Hepatocyte (in vitro differentiated cells): ENCODE measurements at regions not wholly inside any gene's neighbourhood (a gene's known extent, or its start where the extent isn't known, plus 50 kb on each side); places are given as distances from the start of the nearest gene placed in this dataset.

Source experiments
- DNase-seq: peaks from one replicate; pipeline ENCODE4 v3.0.0-alpha.2; 2016; ENCODE audit warnings: low spot score
- H2AFZ ChIP-seq: fragments of 200-600 bp; sonication (generic); 2 replicates; pipeline ENCODE4 v1.6.0; 2016; ENCODE audit warnings: antibody characterized with exemption, mild to moderate bottlenecking
- H3K27ac ChIP-seq: fragments of 200-600 bp; sonication (generic); 2 replicates; pipeline ENCODE4 v1.5.1; 2016; ENCODE audit warnings: mild to moderate bottlenecking
- H3K27me3 ChIP-seq: fragments of 200-600 bp; sonication (generic); 2 replicates; pipeline ENCODE4 v1.6.1; 2016
- H3K36me3 ChIP-seq: fragments of 200-600 bp; sonication (generic); replicated peaks from 2 replicates; pipeline ENCODE4 v1.5.1; 2016; ENCODE audit warnings: low read depth; ENCODE audit not compliant: insufficient read depth
- H3K4me1 ChIP-seq: fragments of 200-600 bp; sonication (generic); 2 replicates; pipeline ENCODE4 v1.5.1; 2016; ENCODE audit warnings: mild to moderate bottlenecking, moderate library complexity; ENCODE audit not compliant: insufficient read depth
- H3K4me2 ChIP-seq: fragments of 200-600 bp; sonication (generic); 2 replicates; pipeline ENCODE4 v1.6.0; 2016
- H3K4me3 ChIP-seq: fragments of 200-600 bp; sonication (generic); 2 replicates; pipeline ENCODE4 v1.5.1; 2016; ENCODE audit warnings: mild to moderate bottlenecking
- H3K79me2 ChIP-seq: fragments of 200-600 bp; sonication (generic); 2 replicates; pipeline ENCODE4 v1.6.0; 2017; ENCODE audit warnings: mild to moderate bottlenecking
- H3K9me2 ChIP-seq: fragments of 200-600 bp; sonication (generic); replicated peaks from 2 replicates; pipeline ENCODE4 v1.6.0; 2017; ENCODE audit warnings: mild to moderate bottlenecking; ENCODE audit not compliant: insufficient read depth
- H3K9me3 ChIP-seq: fragments of 200-600 bp; sonication (generic); 2 replicates; pipeline ENCODE4 v1.5.1; 2016; ENCODE audit warnings: low read depth, mild to moderate bottlenecking
- H4K20me1 ChIP-seq: fragments of 200-600 bp; sonication (generic); 2 replicates; pipeline ENCODE4 v1.6.0; 2016; ENCODE audit warnings: mild to moderate bottlenecking; ENCODE audit not compliant: insufficient read depth, poor library complexity, severe bottlenecking
- CTCF ChIP-seq: fragments of 200-600 bp; sonication (generic); IDR thresholded peaks from 2 replicates; pipeline ENCODE4 v1.5.1; 2016; ENCODE audit warnings: antibody characterized with exemption, mild to moderate bottlenecking; ENCODE audit not compliant: poor library complexity
- EZH2 ChIP-seq: fragments of 200-600 bp; sonication (generic); IDR thresholded peaks from 2 replicates; pipeline ENCODE4 v1.6.1; 2016; ENCODE audit warnings: antibody characterized with exemption, mild to moderate bottlenecking, borderline replicate concordance
- EZH2phosphoT487 ChIP-seq: fragments of 200-600 bp; sonication (generic); IDR thresholded peaks from one replicate; pipeline ENCODE4 v1.6.1; 2018; ENCODE audit warnings: antibody characterized with exemption, mild to moderate bottlenecking, low read depth, moderate library complexity; ENCODE audit not compliant: unreplicated experiment, severe bottlenecking
- WGBS: methylation state at CpG from one replicate; pipeline ENCODE4 v1.1.6; 2016; ENCODE audit warnings: low lambda C conversion rate; ENCODE audit errors: missing lambda C conversion rate; 5-methylcytosine and 5-hydroxymethylcytosine counted together

GRCh38 chrY:12469081-12469480 lies 231.9 kb upstream of the USP9Y start:
- Histone ChIP-seq H3K9me2 (no peaks in the 10 kb centered on the region), H3K36me3 (no peaks in the 10 kb centered on the region), H3K4me1 (no peaks in the 10 kb centered on the region), H3K27me3 (no peaks in the 10 kb centered on the region), H3K4me2 (no peak overlapping the region), H3K79me2 (no peaks in the 10 kb centered on the region), H3K27ac (no peak overlapping the region), H2AFZ (no peak overlapping the region), H3K4me3 (no peak overlapping the region), H4K20me1 (no peaks in the 10 kb centered on the region), H3K9me3 (no peaks in the 10 kb centered on the region)
- DNase-seq, result no peak
- no CpG with 5 or more reads among the region's 1 CpG for WGBS
- TF ChIP-seq EZH2, result no peak
- no peak for TF ChIP-seq CTCF
- no peak for TF ChIP-seq EZH2phosphoT487

GRCh38 chrY:12474472-12474871 lies 226.6 kb upstream of the USP9Y start:
- Histone ChIP-seq H3K79me2 (no peaks in the 10 kb centered on the region), H2AFZ (no peak overlapping the region), H3K27me3 (no peaks in the 10 kb centered on the region), H3K4me2 (no peak overlapping the region), H3K4me1 (no peaks in the 10 kb centered on the region), H4K20me1 (no peaks in the 10 kb centered on the region), H3K9me3 (no peaks in the 10 kb centered on the region), H3K4me3 (no peak overlapping the region), H3K9me2 (no peaks in the 10 kb centered on the region), H3K27ac (no peak overlapping the region), H3K36me3 (no peaks in the 10 kb centered on the region)
- DNase-seq, result no peak
- TF ChIP-seq CTCF (no peak), EZH2phosphoT487 (no peak)

GRCh38 chrY:12479382-12479781 lies 221.6 kb upstream of the USP9Y start:
- no peaks in the 10 kb centered on the region for H4K20me1 ChIP-seq
- WGBS, result no CpG with 5 or more reads among the region's 8 CpGs
- TF ChIP-seq EZH2, result no peak
- TF ChIP-seq CTCF, result no peak
- TF ChIP-seq EZH2phosphoT487, result no peak
- no peak overlapping the region for H2AFZ ChIP-seq
- no peaks in the 10 kb centered on the region for H3K36me3 ChIP-seq
- H3K27me3 ChIP-seq, result no peaks in the 10 kb centered on the region
- H3K4me1 ChIP-seq, result no peaks in the 10 kb centered on the region
- H3K79me2 ChIP-seq, result no peaks in the 10 kb centered on the region
- no peak overlapping the region for H3K4me3 ChIP-seq
- no peaks in the 10 kb centered on the region for H3K9me3 ChIP-seq
- H3K4me2 ChIP-seq, result no peak overlapping the region
- DNase-seq, result no peak
- no peaks in the 10 kb centered on the region for H3K9me2 ChIP-seq
- no peak overlapping the region for H3K27ac ChIP-seq

GRCh38 chrY:12483394-12483793 lies 217.6 kb upstream of the USP9Y start:
- Histone ChIP-seq H3K79me2 (no peaks in the 10 kb centered on the region), H4K20me1 (no peaks in the 10 kb centered on the region), H3K36me3 (no peaks in the 10 kb centered on the region), H3K4me2 (no peak overlapping the region), H3K9me2 (no peaks in the 10 kb centered on the region), H3K4me3 (no peak overlapping the region), H3K9me3 (no peaks in the 10 kb centered on the region), H3K4me1 (no peaks in the 10 kb centered on the region), H3K27ac (no peak overlapping the region), H3K27me3 (no peaks in the 10 kb centered on the region), H2AFZ (no peak overlapping the region)
- DNase-seq, result no peak
- WGBS, result no CpG with 5 or more reads among the region's 3 CpGs
- TF ChIP-seq CTCF (no peak), EZH2 (no peak), EZH2phosphoT487 (no peak)
